GM19328 (cell line): ENCODE measurements at regions not wholly inside any gene's neighbourhood (a gene's known extent, or its start where the extent isn't known, plus 50 kb on each side); places are given as distances from the start of the nearest gene placed in this dataset.
"Not testable (repeated sequence)": the region's sequence is repeated elsewhere in the genome, so short reads cannot be mapped to it uniquely, and the experiment has no call there.

ENCODE experiments used
- ATAC-seq: cut with Tn5 transposase; IDR thresholded peaks from one replicate; pipeline ENCODE4 v1.9.1; 2021; ENCODE audit warnings: mild to moderate bottlenecking, moderate library complexity; ENCODE audit not compliant: unreplicated experiment

- not testable (repeated sequence) for ATAC-seq
Observed at GRCh38 chr9:65454666-65455065, 169.7 kb upstream of the FOXD4L5 start.

- not testable (repeated sequence) for ATAC-seq
Observed at GRCh38 chr9:65454034-65454433, 169.0 kb upstream of the FOXD4L5 start.

- not testable (repeated sequence) for ATAC-seq
Observed at GRCh38 chr9:65449886-65450610, 165.0 kb upstream of the FOXD4L5 start.

- ATAC-seq: no peak
Observed at GRCh38 chr9:65449423-65449822, 164.4 kb upstream of the FOXD4L5 start.

- ATAC-seq: not testable (repeated sequence)
Observed at GRCh38 chr9:65447146-65447545, 162.1 kb upstream of the FOXD4L5 start.

GRCh38 chr9:65445991-65446390 lies 161.0 kb upstream of the FOXD4L5 start:
- ATAC-seq: not testable (repeated sequence)

- no peak for ATAC-seq
Observed at GRCh38 chr9:65444943-65445342, 159.9 kb upstream of the FOXD4L5 start.

- ATAC-seq: not testable (repeated sequence)
Observed at GRCh38 chr9:65442116-65442515, 157.1 kb upstream of the FOXD4L5 start.

GRCh38 chr9:65441324-65441920 lies 156.4 kb upstream of the FOXD4L5 start:
- ATAC-seq: not testable (repeated sequence)

- no peak for ATAC-seq
Observed at GRCh38 chr9:65437724-65438123, 152.7 kb upstream of the FOXD4L5 start.

- ATAC-seq: no peak
Observed at GRCh38 chr9:65435464-65435863, 150.5 kb upstream of the FOXD4L5 start.

- no peak for ATAC-seq
Observed at GRCh38 chr9:65432722-65433323, 147.8 kb upstream of the FOXD4L5 start.

- no peak for ATAC-seq
Observed at GRCh38 chr9:65432051-65432450, 147.0 kb upstream of the FOXD4L5 start.

GRCh38 chr9:65430221-65430620 lies 145.2 kb upstream of the FOXD4L5 start:
- no peak for ATAC-seq

GRCh38 chr9:65427361-65427760 lies 142.4 kb upstream of the FOXD4L5 start:
- ATAC-seq: not testable (repeated sequence)

- ATAC-seq: not testable (repeated sequence)
Observed at GRCh38 chr9:65426813-65427212, 141.8 kb upstream of the FOXD4L5 start.

- ATAC-seq: no peak
Observed at GRCh38 chr9:65426231-65426630, 141.2 kb upstream of the FOXD4L5 start.

- ATAC-seq: not testable (repeated sequence)
Observed at GRCh38 chr9:65425183-65425582, 140.2 kb upstream of the FOXD4L5 start.

- ATAC-seq: not testable (repeated sequence)
Observed at GRCh38 chr9:65424437-65424984, 139.5 kb upstream of the FOXD4L5 start.

GRCh38 chr9:65423691-65424436 lies 138.9 kb upstream of the FOXD4L5 start:
- not testable (repeated sequence) for ATAC-seq
